ENCODE measurements at regions not wholly inside any gene's neighbourhood (a gene's known extent, or its start where the extent isn't known, plus 50 kb on each side); places are given as distances from the start of the nearest gene placed in this dataset.

- TF ChIP-seq CTCF (IDR thresholded peaks at IDR 0.05) (no peak), POLR2A (IDR thresholded peaks at IDR 0.05) (no peak)
Measured at GRCh38 chr2:225112362-225113126, 70.3 kb upstream of the DOCK10 start.

All from testis (tissue), 2 donors.